WTC11 (cell line): ENCODE measurements at regions not wholly inside any gene's neighbourhood (a gene's known extent, or its start where the extent isn't known, plus 50 kb on each side); places are given as distances from the start of the nearest gene placed in this dataset.

Experiments used
- ATAC-seq: fragments of 200-7000 bp; cut with Tn5 transposase; 2 replicates; pipeline ENCODE4 v1.10.0; 2021; ENCODE audit warnings: mild to moderate bottlenecking, moderate library complexity
- CTCF ChIA-PET: fragments of 300-600 bp; sonication (Branson Sonifier 250); formaldehyde crosslinking; loops from one replicate; lab custom pipeline; 2021; ENCODE audit warnings: antibody characterized with exemption; lab: Charles Lee
- POLR2A ChIA-PET: fragments of 350-600 bp; sonication (Branson Sonifier 250); formaldehyde crosslinking; loops from one replicate; lab custom pipeline; 2021; ENCODE audit warnings: antibody characterized with exemption; lab: Charles Lee
- DNase-seq: peaks from one replicate; pipeline ENCODE4 v3.0.0; 2021; ENCODE audit warnings: low spot score
- H3K27ac Mint-ChIP-seq: 2 replicates; pipeline ENCODE4 v1.8.0; 2021; ENCODE audit warnings: mixed read lengths
- H3K27me3 Mint-ChIP-seq: 2 replicates; pipeline ENCODE4 v1.8.0; 2021; ENCODE audit warnings: low read depth, mild to moderate bottlenecking, moderate library complexity, mixed read lengths
- H3K36me3 Mint-ChIP-seq: 2 replicates; pipeline ENCODE4 v1.8.0; 2021; ENCODE audit warnings: mixed read lengths
- H3K4me1 Mint-ChIP-seq: 2 replicates; pipeline ENCODE4 v1.8.0; 2022; ENCODE audit warnings: mixed read lengths
- H3K4me3 Mint-ChIP-seq: 2 replicates; pipeline ENCODE4 v1.8.0; 2021; ENCODE audit warnings: mild to moderate bottlenecking, moderate library complexity, mixed read lengths
- H3K9me3 Mint-ChIP-seq: 2 replicates; pipeline ENCODE4 v1.8.0; 2021; ENCODE audit warnings: mixed read lengths
- AR ChIP-seq: fragments of 250-450 bp; sonication (Bioruptor Pico); IDR thresholded peaks from 2 replicates; pipeline ENCODE4 v1.9.0; 2021; ENCODE audit warnings: mild to moderate bottlenecking
- ATF6 ChIP-seq: sonication (generic); formaldehyde crosslinking; IDR thresholded peaks from 2 replicates; pipeline ENCODE4 v1.8.1; 2023; ENCODE audit warnings: mild to moderate bottlenecking, missing genetic modification reagents
- ERG ChIP-seq: fragments of 250-450 bp; sonication (Bioruptor Pico); IDR thresholded peaks from 2 replicates; pipeline ENCODE4 v1.8.0; 2021; ENCODE audit warnings: mild to moderate bottlenecking
- ETV6 ChIP-seq: sonication (generic); formaldehyde crosslinking; IDR thresholded peaks from 2 replicates; pipeline ENCODE4 v1.8.1; 2022; ENCODE audit warnings: mild to moderate bottlenecking, missing genetic modification reagents
- GTF2I ChIP-seq: fragments of 250-450 bp; sonication (Bioruptor Pico); conservative IDR thresholded peaks from 2 replicates; pipeline ENCODE4 v1.4.0; 2021; ENCODE audit warnings: mild to moderate bottlenecking
- IRF2 ChIP-seq: sonication (generic); formaldehyde crosslinking; IDR thresholded peaks from 2 replicates; pipeline ENCODE4 v1.8.0; 2022; ENCODE audit warnings: low read depth, missing genetic modification reagents, borderline replicate concordance
- KAT7 ChIP-seq: sonication (generic); formaldehyde crosslinking; IDR thresholded peaks from 2 replicates; pipeline ENCODE4 v1.8.1; 2023; ENCODE audit warnings: missing genetic modification reagents, mild to moderate bottlenecking, borderline replicate concordance
- MLX ChIP-seq: sonication (generic); formaldehyde crosslinking; IDR thresholded peaks from 2 replicates; pipeline ENCODE4 v1.8.1; 2023; ENCODE audit warnings: mild to moderate bottlenecking, missing genetic modification reagents, moderate library complexity
- ZBTB43 ChIP-seq: sonication (generic); formaldehyde crosslinking; IDR thresholded peaks from 2 replicates; pipeline ENCODE4 v1.8.1; 2023; ENCODE audit warnings: mild to moderate bottlenecking, missing genetic modification reagents
- ZNF423 ChIP-seq: fragments of 250-450 bp; sonication (Bioruptor Pico); IDR thresholded peaks from 2 replicates; pipeline ENCODE4 v2.1.2; 2022; ENCODE audit warnings: mild to moderate bottlenecking, moderate library complexity

GRCh38 chr5:126716861-126717260 lies 60.1 kb upstream of the LMNB1 start:
- peaks cover 9% of the 10 kb centered on the region for H3K9me3 Mint-ChIP-seq
- TF ChIP-seq KAT7 (CRISPR knock-in tag) (no peak), IRF2 (CRISPR knock-in tag) (no peak), ERG (no peak)
- peaks cover 10% of the 10 kb centered on the region for H3K4me1 Mint-ChIP-seq
- POLR2A ChIA-PET: no interaction called here
- DNase-seq: no peak
- CTCF ChIA-PET: interaction anchor here (0.6 to 2.3 kb wide), 2 partner anchors 58 to 61 kb away, joined by 5 read pairs; no protein-coding TSS in a partner anchor
- no peak overlapping the region for H3K4me3 Mint-ChIP-seq
- H3K27me3 Mint-ChIP-seq: no peaks in the 10 kb centered on the region
- no peak overlapping the region for H3K27ac Mint-ChIP-seq
- no peaks in the 10 kb centered on the region for H3K36me3 Mint-ChIP-seq
- no peak for ATAC-seq

- POLR2A ChIA-PET: interaction anchor here (0.6 to 1.4 kb wide), 4 partner anchors 34 to 78 kb away, joined by 3 to 4 read pairs (median 4); partner anchors contain the start of gene LMNB1
- Mint-ChIP-seq H3K4me1 (peaks cover 10% of the 10 kb centered on the region), H3K4me3 (no peak overlapping the region), H3K27me3 (no peaks in the 10 kb centered on the region), H3K36me3 (no peaks in the 10 kb centered on the region), H3K9me3 (peaks cover 4% of the 10 kb centered on the region), H3K27ac (peak overlapping the region; percentile 19)
- DNase-seq: peak; percentile 38
- CTCF ChIA-PET: interaction anchor here (2.3 kb wide), 1 partner anchor 60 kb away, joined by 5 read pairs; no protein-coding TSS in a partner anchor
- peak; percentile 97 for ATAC-seq
- TF ChIP-seq ZBTB43 (CRISPR knock-in tag) (no peak), ETV6 (CRISPR knock-in tag) (peak; percentile 32), MLX (CRISPR knock-in tag) (no peak), GTF2I (CRISPR knock-in tag) (no peak)
Observed at GRCh38 chr5:126718236-126718868, 58.6 kb upstream of the LMNB1 start.

GRCh38 chr5:126720369-126720768 lies 56.6 kb upstream of the LMNB1 start:
- ChIA-PET CTCF (no interaction called here), POLR2A (no interaction called here)
- no peak overlapping the region for H3K4me3 Mint-ChIP-seq
- no peaks in the 10 kb centered on the region for H3K36me3 Mint-ChIP-seq
- H3K9me3 Mint-ChIP-seq: peaks cover 14% of the 10 kb centered on the region
- no peak overlapping the region for H3K27ac Mint-ChIP-seq
- peaks cover 10% of the 10 kb centered on the region for H3K4me1 Mint-ChIP-seq
- no peak for TF ChIP-seq AR (CRISPR knock-in tag)
- no peak for TF ChIP-seq ATF6 (CRISPR knock-in tag)
- no peak for TF ChIP-seq ZNF423
- DNase-seq (no peak), ATAC-seq (no peak)
- H3K27me3 Mint-ChIP-seq: no peaks in the 10 kb centered on the region; the same call in 1 of the 2 replicates
